ENCODE measurements at regions not wholly inside any gene's neighbourhood (a gene's known extent, or its start where the extent isn't known, plus 50 kb on each side); places are given as distances from the start of the nearest gene placed in this dataset.

DNA sequence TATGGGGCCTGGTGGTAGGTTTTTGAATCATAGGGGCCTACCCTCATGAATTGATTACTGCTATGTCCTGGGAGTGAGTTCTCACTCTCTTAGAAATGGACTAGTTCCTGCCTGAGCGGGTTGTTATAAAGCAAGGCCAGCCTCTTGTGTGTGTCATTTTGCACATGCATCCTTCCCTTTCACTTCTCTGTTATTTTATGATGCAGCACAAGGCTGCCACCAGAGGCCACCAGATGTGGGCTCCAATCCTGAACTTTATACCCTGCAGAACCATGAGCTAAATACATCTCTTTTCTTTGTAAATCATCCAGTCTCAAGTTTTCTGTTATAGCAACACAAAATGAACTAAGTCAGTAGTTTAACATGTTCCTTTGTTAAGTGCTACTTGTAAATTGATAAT is 251.4 kb downstream of the BLID start:
- TF ChIP-seq, protein P1, sequence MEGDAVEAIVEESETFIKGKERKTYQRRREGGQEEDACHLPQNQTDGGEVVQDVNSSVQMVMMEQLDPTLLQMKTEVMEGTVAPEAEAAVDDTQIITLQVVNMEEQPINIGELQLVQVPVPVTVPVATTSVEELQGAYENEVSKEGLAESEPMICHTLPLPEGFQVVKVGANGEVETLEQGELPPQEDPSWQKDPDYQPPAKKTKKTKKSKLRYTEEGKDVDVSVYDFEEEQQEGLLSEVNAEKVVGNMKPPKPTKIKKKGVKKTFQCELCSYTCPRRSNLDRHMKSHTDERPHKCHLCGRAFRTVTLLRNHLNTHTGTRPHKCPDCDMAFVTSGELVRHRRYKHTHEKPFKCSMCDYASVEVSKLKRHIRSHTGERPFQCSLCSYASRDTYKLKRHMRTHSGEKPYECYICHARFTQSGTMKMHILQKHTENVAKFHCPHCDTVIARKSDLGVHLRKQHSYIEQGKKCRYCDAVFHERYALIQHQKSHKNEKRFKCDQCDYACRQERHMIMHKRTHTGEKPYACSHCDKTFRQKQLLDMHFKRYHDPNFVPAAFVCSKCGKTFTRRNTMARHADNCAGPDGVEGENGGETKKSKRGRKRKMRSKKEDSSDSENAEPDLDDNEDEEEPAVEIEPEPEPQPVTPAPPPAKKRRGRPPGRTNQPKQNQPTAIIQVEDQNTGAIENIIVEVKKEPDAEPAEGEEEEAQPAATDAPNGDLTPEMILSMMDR (IDR thresholded peaks at IDR 0.05) = no peak
- TF ChIP-seq POLR2A (IDR thresholded peaks at IDR 0.05) = no peak

All from thyroid gland (tissue), 4 donors.